Body of pancreas (tissue), 4 donors: ENCODE measurements at regions not wholly inside any gene's neighbourhood (a gene's known extent, or its start where the extent isn't known, plus 50 kb on each side); places are given as distances from the start of the nearest gene placed in this dataset.

Experiments
- ATAC-seq: fragments of 150-250 bp; one replicate; pipeline ENCODE4 v1.9.1; 2016
- DNase-seq, 4 donors: peaks; one replicate each; pipeline ENCODE4 v3.0.0-alpha.2; 2019
- H3K27ac ChIP-seq, 4 donors: fragments of 200-600 bp; sonication (generic); 1 replicate in 3 of 4; 2 replicates in 1 of 4; pipeline versions ENCODE4 v1.5.1 to v1.6.1; 2016 to 2019; ENCODE audit warnings: mild to moderate bottlenecking in 1 of 4, mixed read lengths in 1 of 4, moderate library complexity in 1 of 4
- H3K27me3 ChIP-seq, 2 donors: fragments of 200-600 bp; sonication (generic); one replicate each; pipeline ENCODE4 v1.6.0; 2016; ENCODE audit warnings: mild to moderate bottlenecking in 1 of 2
- H3K36me3 ChIP-seq, 2 donors: fragments of 200-600 bp; sonication (generic); replicated peaks in 1 of 2; 2 replicates each; pipeline ENCODE4 v1.5.1; 2016; ENCODE audit warnings: low read depth in 2 of 2; ENCODE audit not compliant: insufficient read depth in 1 of 2
- H3K4me1 ChIP-seq: fragments of 200-600 bp; sonication (generic); one replicate; pipeline ENCODE4 v1.6.0; 2016
- H3K4me3 ChIP-seq, 2 donors: fragments of 200-600 bp; sonication (generic); 1 replicate in 1 of 2; 2 replicates in 1 of 2; pipeline ENCODE4 v1.5.1; 2016 to 2019
- H3K9me3 ChIP-seq, 3 donors: fragments of 200-600 bp; sonication (generic); 1 replicate in 2 of 3; 2 replicates in 1 of 3; pipeline ENCODE4 v1.5.1; 2016
- POLR2A ChIP-seq, 3 donors: fragments of 450-650 bp; IDR thresholded peaks; one replicate each; pipeline ENCODE4 v1.6.1; 2016; ENCODE audit warnings: antibody characterized with exemption in 3 of 3, mild to moderate bottlenecking in 2 of 3
- WGBS, 2 donors: methylation state at CpG; one replicate each; pipeline ENCODE4 v1.1.5; 2017; 5-methylcytosine and 5-hydroxymethylcytosine counted together
- intact Hi-C: fragments of 100-400 bp; cut with DNase I; formaldehyde crosslinking; loops from one replicate; pipeline ENCODE4 v1.15.1; 2023
- TF ChIP-seq, protein P1 (sequence below), 7 experiments: fragments of 450-650 bp in 4 of 7; fragments of 200-600 bp in 3 of 7; sonication (generic) in 3 of 7; IDR thresholded peaks; one replicate each; pipeline ENCODE4 v1.5.1; 2016 to 2019; ENCODE audit warnings: antibody characterized with exemption in 7 of 7

DNA sequence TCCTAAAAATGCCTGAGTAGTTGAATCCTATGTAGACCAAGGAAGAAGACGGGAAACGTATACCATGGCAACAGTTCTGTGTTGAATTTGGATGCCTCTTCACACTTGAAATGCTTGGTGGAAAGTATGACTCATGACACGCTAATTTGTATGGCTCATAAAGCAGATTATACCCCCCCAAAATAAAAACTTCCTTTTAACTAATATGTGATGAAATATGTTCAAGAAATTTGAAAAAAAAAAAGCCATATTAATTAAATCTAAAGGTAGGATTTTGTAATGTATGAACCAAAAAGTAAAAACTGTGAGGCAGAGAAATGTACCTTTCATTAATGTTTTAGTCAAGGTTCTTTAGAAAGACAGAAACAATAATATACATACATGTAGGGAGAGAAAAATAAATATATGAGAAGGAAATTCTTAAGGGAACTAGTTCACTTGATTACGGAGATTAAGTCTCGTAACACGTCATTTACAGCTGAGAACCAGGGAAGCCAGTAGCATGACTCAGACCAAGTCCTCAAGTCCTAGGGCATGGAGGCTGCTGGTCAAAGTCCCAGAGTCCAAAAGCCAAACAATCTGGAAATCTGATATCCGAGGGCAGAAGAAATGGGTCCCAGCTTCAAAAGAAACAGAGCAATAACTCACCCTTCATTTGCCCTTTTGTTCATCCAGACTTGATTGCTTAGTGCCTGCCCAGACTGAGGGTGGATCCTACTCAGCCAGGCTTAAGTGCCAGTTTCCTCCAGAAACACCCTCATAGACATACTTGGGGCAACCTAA is 485.1 kb downstream of the SEMA3D start:
- 51 to 55% methylated on average over 7 of the region's 7 CpGs for WGBS, 2 donors
- ATAC-seq (no peak), DNase-seq (peak in 1 of 4 donors; percentile 35)
- Histone ChIP-seq H3K27ac (no peak overlapping the region), H3K36me3 (no peaks in the 10 kb centered on the region), H3K27me3 (no peaks in the 10 kb centered on the region), H3K4me3 (no peak overlapping the region), H3K4me1 (no peaks in the 10 kb centered on the region), H3K9me3 (no peaks in the 10 kb centered on the region)
- no peak for TF ChIP-seq POLR2A (IDR thresholded peaks at IDR 0.05)
- TF ChIP-seq, protein P1, sequence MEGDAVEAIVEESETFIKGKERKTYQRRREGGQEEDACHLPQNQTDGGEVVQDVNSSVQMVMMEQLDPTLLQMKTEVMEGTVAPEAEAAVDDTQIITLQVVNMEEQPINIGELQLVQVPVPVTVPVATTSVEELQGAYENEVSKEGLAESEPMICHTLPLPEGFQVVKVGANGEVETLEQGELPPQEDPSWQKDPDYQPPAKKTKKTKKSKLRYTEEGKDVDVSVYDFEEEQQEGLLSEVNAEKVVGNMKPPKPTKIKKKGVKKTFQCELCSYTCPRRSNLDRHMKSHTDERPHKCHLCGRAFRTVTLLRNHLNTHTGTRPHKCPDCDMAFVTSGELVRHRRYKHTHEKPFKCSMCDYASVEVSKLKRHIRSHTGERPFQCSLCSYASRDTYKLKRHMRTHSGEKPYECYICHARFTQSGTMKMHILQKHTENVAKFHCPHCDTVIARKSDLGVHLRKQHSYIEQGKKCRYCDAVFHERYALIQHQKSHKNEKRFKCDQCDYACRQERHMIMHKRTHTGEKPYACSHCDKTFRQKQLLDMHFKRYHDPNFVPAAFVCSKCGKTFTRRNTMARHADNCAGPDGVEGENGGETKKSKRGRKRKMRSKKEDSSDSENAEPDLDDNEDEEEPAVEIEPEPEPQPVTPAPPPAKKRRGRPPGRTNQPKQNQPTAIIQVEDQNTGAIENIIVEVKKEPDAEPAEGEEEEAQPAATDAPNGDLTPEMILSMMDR (IDR thresholded peaks at IDR 0.05), result no peak
- intact Hi-C loops, result no loop called here

DNA sequence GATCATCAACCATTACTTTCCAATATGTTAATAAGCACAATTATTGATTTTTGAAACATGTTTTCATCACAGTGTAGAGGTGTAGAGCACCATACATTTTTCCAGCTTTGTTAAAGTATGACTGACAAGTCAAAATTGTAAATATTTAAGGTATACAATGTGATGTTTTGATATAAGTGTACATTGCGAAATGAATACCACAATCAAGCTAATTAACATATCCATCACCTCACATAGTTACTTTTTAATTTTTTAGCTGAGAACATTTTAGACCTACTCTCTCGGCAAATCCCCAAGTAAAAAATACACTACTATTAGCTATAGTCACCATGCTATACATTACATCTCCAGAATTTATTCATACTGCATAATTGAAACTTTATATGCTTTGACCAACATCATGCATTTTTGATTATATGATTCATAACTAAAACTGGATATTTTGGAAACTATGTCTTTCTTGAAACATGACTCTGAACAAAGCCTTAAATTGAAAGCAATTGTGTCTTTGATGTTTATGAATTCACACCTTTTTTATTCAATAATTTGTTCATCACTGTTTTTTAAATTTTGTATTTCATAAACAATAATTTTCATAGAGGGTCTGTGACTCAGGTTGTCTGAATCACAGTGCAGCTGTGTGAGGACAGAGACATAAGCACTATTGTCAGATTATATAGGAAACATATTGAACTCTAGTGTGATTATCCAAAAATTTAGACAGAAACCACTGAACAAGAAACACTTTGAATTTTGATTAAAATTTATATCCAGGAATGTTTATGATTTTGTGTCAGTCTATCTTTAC is 486.1 kb downstream of the SEMA3D start:
- DNase-seq (no peak), ATAC-seq (no peak)
- H3K27me3 ChIP-seq, result no peaks in the 10 kb centered on the region
- TF ChIP-seq, protein P1 (IDR thresholded peaks at IDR 0.05), result no peak
- TF ChIP-seq POLR2A (IDR thresholded peaks at IDR 0.05), result no peak
- WGBS, 2 donors, result 70 to 72% methylated on average over 2 of the region's 2 CpGs
- H3K4me1 ChIP-seq, result no peaks in the 10 kb centered on the region
- intact Hi-C loops, result no loop called here
- H3K27ac ChIP-seq, result no peak overlapping the region
- no peaks in the 10 kb centered on the region for H3K36me3 ChIP-seq
- no peaks in the 10 kb centered on the region for H3K9me3 ChIP-seq
- no peak overlapping the region for H3K4me3 ChIP-seq

DNA sequence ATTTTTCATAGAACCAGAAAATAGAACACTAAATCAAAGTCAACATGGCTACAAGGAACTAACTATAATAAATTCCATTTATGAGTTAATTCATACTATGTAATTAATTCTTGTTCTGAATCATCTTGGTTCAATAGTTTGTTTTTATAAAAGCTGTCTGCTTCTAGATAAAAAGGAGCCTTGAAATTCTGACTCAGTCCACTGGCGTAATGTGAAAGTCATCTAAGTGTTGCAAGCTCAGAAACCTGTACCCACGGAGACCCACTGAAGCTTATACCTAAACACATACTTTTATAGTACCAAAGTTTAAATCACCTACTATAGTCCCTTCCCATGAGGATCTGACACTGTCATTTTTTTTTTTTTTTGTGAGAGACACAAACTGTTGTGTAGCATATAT is 489.4 kb downstream of the SEMA3D start:
- Histone ChIP-seq H3K36me3 (no peaks in the 10 kb centered on the region), H3K27me3 (no peaks in the 10 kb centered on the region), H3K4me3 (no peak overlapping the region), H3K27ac (no peak overlapping the region), H3K9me3 (no peaks in the 10 kb centered on the region), H3K4me1 (no peaks in the 10 kb centered on the region)
- ATAC-seq (no peak), DNase-seq (no peak)
- intact Hi-C loops, result no loop called here
- TF ChIP-seq, protein P1 (IDR thresholded peaks at IDR 0.05), result no peak
- no peak for TF ChIP-seq POLR2A (IDR thresholded peaks at IDR 0.05)
- 74 to 84% methylated on average over 2 of the region's 2 CpGs for WGBS, 2 donors

DNA sequence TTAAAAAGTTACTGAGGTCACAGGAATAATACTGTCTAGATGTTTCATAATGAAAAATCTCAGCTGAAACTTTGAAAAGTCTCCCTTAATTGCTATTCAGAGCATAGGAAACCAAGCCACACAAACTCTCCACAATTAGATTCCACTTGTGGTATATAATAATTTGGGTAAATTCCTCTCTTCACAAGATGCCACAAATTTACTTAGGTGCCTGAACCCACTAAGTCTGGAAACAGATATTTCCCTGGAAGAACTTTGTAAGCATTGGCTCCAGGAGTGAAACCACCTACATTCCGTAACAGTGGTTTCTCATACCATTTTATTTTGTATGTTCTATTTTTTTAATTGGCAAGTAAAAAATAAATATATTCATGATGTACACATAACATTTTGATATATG is 493.4 kb downstream of the SEMA3D start:
- intact Hi-C loops, result no loop called here

More for the DNA sequence above, 493.4 kb downstream of the SEMA3D start:
- H3K9me3 ChIP-seq, result no peaks in the 10 kb centered on the region
- TF ChIP-seq, protein P1 (IDR thresholded peaks at IDR 0.05), result no peak
- no peak for TF ChIP-seq POLR2A (IDR thresholded peaks at IDR 0.05)
- DNase-seq (no peak), ATAC-seq (no peak)
- no peak overlapping the region for H3K27ac ChIP-seq
- no peaks in the 10 kb centered on the region for H3K4me1 ChIP-seq
- no peaks in the 10 kb centered on the region for H3K27me3 ChIP-seq
- no peaks in the 10 kb centered on the region for H3K36me3 ChIP-seq
- H3K4me3 ChIP-seq, result no peak overlapping the region
- 69 to 90% methylated on average over 1 of the region's 1 CpG for WGBS, 2 donors
